OCI-LY1 (cell line): ENCODE measurements at regions not wholly inside any gene's neighbourhood (a gene's known extent, or its start where the extent isn't known, plus 50 kb on each side); places are given as distances from the start of the nearest gene placed in this dataset.

Source experiments
- H2AFZ ChIP-seq: fragments of 200-600 bp; sonication (generic), shearing (Covaris generic); 2 replicates; pipeline ENCODE4 v1.6.0; 2014; ENCODE audit warnings: antibody characterized with exemption, mild to moderate bottlenecking, low read length
- H3F3A ChIP-seq: fragments of 200-600 bp; sonication (generic), shearing (Covaris generic); 2 replicates; pipeline ENCODE4 v1.6.0; 2014; ENCODE audit warnings: mild to moderate bottlenecking, antibody characterized with exemption, low read length, moderate library complexity; ENCODE audit not compliant: insufficient read depth
- H3K27ac ChIP-seq: fragments of 200-600 bp; sonication (generic); 2 replicates; pipeline ENCODE4 v1.5.1; 2014; ENCODE audit warnings: low read length, mixed run types, mild to moderate bottlenecking, low read depth; ENCODE audit not compliant: poor library complexity, severe bottlenecking
- H3K27me3 ChIP-seq: fragments of 200-600 bp; sonication (generic); 2 replicates; pipeline ENCODE4 v1.6.0; 2014; ENCODE audit warnings: antibody characterized with exemption, mild to moderate bottlenecking, low read length, moderate library complexity; ENCODE audit not compliant: insufficient read depth
- H3K36me3 ChIP-seq: fragments of 200-600 bp; sonication (generic); 2 replicates; pipeline ENCODE4 v1.6.1; 2014; ENCODE audit warnings: mild to moderate bottlenecking, antibody characterized with exemption, low read length, moderate library complexity, mixed read lengths; ENCODE audit not compliant: insufficient read depth
- H3K4me1 ChIP-seq: fragments of 200-600 bp; sonication (generic); 2 replicates; pipeline ENCODE4 v1.5.1; 2014; ENCODE audit warnings: mild to moderate bottlenecking, low read length, moderate library complexity; ENCODE audit not compliant: insufficient read depth, severe bottlenecking
- H3K4me2 ChIP-seq: fragments of 200-600 bp; sonication (generic), shearing (Covaris generic); 2 replicates; pipeline ENCODE4 v1.6.1; 2014; ENCODE audit warnings: low read length
- H3K4me3 ChIP-seq: fragments of 200-600 bp; sonication (generic); 2 replicates; pipeline ENCODE4 v1.5.1; 2014; ENCODE audit warnings: low read length, low read depth, mild to moderate bottlenecking, mixed read lengths; ENCODE audit not compliant: poor library complexity, severe bottlenecking
- H3K79me2 ChIP-seq: fragments of 200-600 bp; shearing (Covaris generic); 2 replicates; pipeline ENCODE4 v1.6.1; 2016; ENCODE audit warnings: mixed run types, low read length, mixed read lengths; ENCODE audit not compliant: insufficient read depth
- H3K9ac ChIP-seq: fragments of 200-600 bp; sonication (generic), shearing (Covaris generic); 2 replicates; pipeline ENCODE4 v1.6.1; 2014; ENCODE audit warnings: mild to moderate bottlenecking, low read length, mixed read lengths
- H3K9me2 ChIP-seq: fragments of 200-600 bp; sonication (generic), shearing (Covaris generic); 2 replicates; pipeline ENCODE4 v1.6.1; 2014; ENCODE audit warnings: low read depth, mild to moderate bottlenecking, low read length, mixed read lengths
- H3K9me3 ChIP-seq: fragments of 200-600 bp; shearing (Covaris generic); 2 replicates; pipeline ENCODE4 v1.6.1; 2014; ENCODE audit warnings: low read length, mixed read lengths
- H4K20me1 ChIP-seq: fragments of 200-600 bp; sonication (generic), shearing (Covaris generic); 2 replicates; pipeline ENCODE4 v1.6.0; 2016; ENCODE audit warnings: mild to moderate bottlenecking, low read length; ENCODE audit not compliant: insufficient read depth
- CTCF ChIP-seq: fragments of 200-600 bp; sonication (generic), shearing (Covaris generic); IDR thresholded peaks from 2 replicates; pipeline ENCODE4 v1.5.1; 2017; ENCODE audit warnings: mild to moderate bottlenecking, antibody characterized with exemption, low read length, moderate library complexity, mixed read lengths
- EZH2 ChIP-seq: fragments of 200-600 bp; sonication (generic), shearing (Covaris generic); IDR thresholded peaks from 2 replicates; pipeline ENCODE4 v1.8.0; 2017; ENCODE audit warnings: borderline replicate concordance, mixed run types, mild to moderate bottlenecking, antibody characterized with exemption, low read length, moderate library complexity, mixed read lengths

DNA sequence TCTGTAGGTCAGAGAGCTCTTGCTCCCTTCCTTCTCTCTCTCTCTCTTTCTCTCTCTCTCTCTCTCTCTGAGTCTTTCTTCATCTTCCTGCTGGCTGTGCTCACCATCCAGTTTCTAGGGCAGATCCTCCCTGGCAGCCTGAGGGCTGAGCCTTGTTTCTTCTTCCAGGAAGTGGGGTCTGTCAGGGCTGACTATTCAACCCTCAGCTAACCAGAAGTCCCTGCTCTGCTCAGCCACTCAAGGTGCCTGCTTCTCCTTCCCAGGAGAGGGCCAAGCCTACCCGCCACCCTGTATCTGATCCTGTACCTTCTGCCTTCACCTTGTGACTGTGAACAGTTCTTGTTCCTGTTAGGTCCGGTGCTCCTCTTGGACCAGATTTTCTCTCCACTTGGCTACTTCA, 107.6 kb upstream of the ETV3 start:
- no peaks in the 10 kb centered on the region for H3K79me2 ChIP-seq
- no peaks in the 10 kb centered on the region for H3K9me2 ChIP-seq
- H3K27me3 ChIP-seq: no peaks in the 10 kb centered on the region
- no peaks in the 10 kb centered on the region for H3K9me3 ChIP-seq
- no peaks in the 10 kb centered on the region for H4K20me1 ChIP-seq
- no peak overlapping the region for H3K27ac ChIP-seq
- H3K9ac ChIP-seq: no peak overlapping the region
- no peaks in the 10 kb centered on the region for H3K4me1 ChIP-seq
- H3F3A ChIP-seq: no peaks in the 10 kb centered on the region
- no peak overlapping the region for H3K4me3 ChIP-seq
- TF ChIP-seq CTCF (no peak), EZH2 (no peak)
- no peak overlapping the region for H2AFZ ChIP-seq
- no peaks in the 10 kb centered on the region for H3K36me3 ChIP-seq
- no peak overlapping the region for H3K4me2 ChIP-seq

DNA sequence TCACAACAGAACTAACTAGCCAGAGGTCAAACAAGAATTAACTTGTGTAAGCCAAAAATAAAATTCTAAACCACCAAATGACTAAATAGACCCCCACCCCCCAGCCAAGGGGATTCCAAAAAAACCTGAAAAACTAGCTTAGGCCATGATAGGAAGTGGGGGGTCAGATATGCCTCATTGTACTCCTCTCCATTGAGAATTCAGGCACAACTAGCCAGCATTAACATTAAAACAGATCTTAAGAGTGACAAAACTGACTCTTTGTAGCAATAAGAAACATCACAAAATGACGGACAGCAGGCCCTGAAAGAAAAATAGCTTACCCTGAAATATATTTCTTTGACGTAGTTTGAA, 103.0 kb upstream of the ETV3 start:
- Histone ChIP-seq H3K27ac (no peak overlapping the region), H3K4me2 (no peak overlapping the region), H3F3A (no peaks in the 10 kb centered on the region), H3K9ac (no peak overlapping the region), H3K9me2 (no peaks in the 10 kb centered on the region), H3K4me3 (no peak overlapping the region), H3K79me2 (no peaks in the 10 kb centered on the region), H3K27me3 (no peaks in the 10 kb centered on the region), H2AFZ (no peak overlapping the region), H3K4me1 (no peaks in the 10 kb centered on the region), H3K9me3 (no peaks in the 10 kb centered on the region), H4K20me1 (no peaks in the 10 kb centered on the region), H3K36me3 (no peaks in the 10 kb centered on the region)
- TF ChIP-seq CTCF: no peak
- TF ChIP-seq EZH2: no peak

DNA sequence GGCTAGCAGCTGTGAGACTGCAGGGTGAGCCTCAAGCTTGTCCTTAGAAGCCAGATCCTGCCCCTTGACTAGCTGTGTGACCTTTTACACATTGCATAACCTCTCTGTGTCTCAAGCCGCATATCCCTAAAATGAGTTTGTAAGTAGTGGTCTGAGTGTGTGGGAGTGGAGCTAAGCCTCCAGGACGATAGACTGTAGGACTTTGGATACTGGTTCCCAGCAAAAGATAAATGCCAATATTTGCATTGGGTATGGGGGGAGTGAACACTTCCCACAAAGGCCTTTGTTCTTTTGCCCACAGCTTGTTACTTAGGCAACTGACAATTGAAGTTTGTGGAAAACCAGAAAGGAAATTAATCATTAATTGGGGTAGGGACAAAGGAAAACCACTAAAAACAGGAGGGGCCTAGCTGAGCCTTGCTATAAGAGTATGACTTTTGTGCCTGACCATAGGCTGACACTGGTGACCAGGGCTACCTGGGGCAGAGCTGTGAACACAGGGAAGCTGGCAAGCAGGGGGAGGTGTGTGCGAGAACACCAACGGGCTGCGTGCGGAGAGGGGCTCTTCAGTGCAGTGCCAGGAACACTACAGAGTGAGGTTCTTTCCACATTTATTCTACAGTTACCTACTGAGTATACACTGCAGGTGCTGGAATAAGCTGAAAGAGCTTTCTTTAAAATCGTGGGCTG, 102.4 kb upstream of the ETV3 start:
- no peaks in the 10 kb centered on the region for H3K9me3 ChIP-seq
- H3K9ac ChIP-seq: no peak overlapping the region
- no peaks in the 10 kb centered on the region for H3F3A ChIP-seq
- no peaks in the 10 kb centered on the region for H3K9me2 ChIP-seq
- H3K4me3 ChIP-seq: no peak overlapping the region
- no peaks in the 10 kb centered on the region for H3K27me3 ChIP-seq
- no peak overlapping the region for H2AFZ ChIP-seq
- H3K4me2 ChIP-seq: no peak overlapping the region
- no peak for TF ChIP-seq EZH2
- TF ChIP-seq CTCF: no peak
- no peaks in the 10 kb centered on the region for H3K4me1 ChIP-seq
- no peaks in the 10 kb centered on the region for H4K20me1 ChIP-seq
- H3K79me2 ChIP-seq: no peaks in the 10 kb centered on the region
- no peaks in the 10 kb centered on the region for H3K36me3 ChIP-seq
- no peak overlapping the region for H3K27ac ChIP-seq
